ENCODE measurements at regions not wholly inside any gene's neighbourhood (a gene's known extent, or its start where the extent isn't known, plus 50 kb on each side); places are given as distances from the start of the nearest gene placed in this dataset.

DNA sequence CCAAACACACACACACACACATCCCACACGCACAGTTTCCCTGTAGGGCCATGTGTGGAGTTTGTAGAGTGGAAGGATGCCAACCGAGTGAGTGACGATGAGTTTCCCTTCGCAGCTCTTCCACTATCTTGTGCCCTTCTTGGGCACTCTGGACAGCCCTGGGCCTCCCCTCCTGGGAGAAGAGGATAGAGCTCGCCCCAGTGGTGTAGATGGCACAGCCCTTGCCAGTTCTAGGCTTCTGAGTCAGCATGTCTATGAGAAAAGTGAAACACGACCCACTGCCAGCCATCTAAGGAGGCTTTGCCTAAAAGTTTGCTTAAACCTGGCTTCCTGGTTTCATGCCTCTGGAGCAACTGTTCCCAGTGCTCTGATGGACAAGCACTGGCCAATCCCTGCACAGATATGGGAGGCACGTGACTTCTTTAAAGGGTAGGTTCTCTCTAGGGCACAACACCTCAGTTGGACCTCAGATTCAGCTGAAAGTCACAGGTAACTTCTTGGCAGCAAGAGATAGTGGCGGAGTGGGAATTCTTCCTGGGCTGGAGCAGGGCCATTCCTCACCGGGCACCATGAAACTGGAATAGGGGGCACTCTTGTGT lies 195.9 kb upstream of the GALNT2 start:
- no peaks in the 10 kb centered on the region for H3K36me3 ChIP-seq (ENCODE audit: control insufficient read depth, insufficient read depth, low read length)
- ChIA-PET POLR2A (no interaction called here), CTCF (no interaction called here)
- Mint-ChIP-seq H3K27me3 (ENCODE audit: insufficient read depth, unreplicated experiment) (peaks cover 3% of the 10 kb centered on the region), H3K27ac (ENCODE audit: unreplicated experiment) (no peak overlapping the region), H3K36me3 (ENCODE audit: insufficient read depth, unreplicated experiment) (no peaks in the 10 kb centered on the region), H3K4me1 (ENCODE audit: low read depth, unreplicated experiment) (no peaks in the 10 kb centered on the region), H3K4me3 (ENCODE audit: unreplicated experiment) (no peak overlapping the region), H3K9me3 (ENCODE audit: unreplicated experiment) (no peaks in the 10 kb centered on the region)
- BruUV-seq (replicated peaks): no TSS peak
- DNase-seq: no peak
- TF ChIP-seq, protein P1, sequence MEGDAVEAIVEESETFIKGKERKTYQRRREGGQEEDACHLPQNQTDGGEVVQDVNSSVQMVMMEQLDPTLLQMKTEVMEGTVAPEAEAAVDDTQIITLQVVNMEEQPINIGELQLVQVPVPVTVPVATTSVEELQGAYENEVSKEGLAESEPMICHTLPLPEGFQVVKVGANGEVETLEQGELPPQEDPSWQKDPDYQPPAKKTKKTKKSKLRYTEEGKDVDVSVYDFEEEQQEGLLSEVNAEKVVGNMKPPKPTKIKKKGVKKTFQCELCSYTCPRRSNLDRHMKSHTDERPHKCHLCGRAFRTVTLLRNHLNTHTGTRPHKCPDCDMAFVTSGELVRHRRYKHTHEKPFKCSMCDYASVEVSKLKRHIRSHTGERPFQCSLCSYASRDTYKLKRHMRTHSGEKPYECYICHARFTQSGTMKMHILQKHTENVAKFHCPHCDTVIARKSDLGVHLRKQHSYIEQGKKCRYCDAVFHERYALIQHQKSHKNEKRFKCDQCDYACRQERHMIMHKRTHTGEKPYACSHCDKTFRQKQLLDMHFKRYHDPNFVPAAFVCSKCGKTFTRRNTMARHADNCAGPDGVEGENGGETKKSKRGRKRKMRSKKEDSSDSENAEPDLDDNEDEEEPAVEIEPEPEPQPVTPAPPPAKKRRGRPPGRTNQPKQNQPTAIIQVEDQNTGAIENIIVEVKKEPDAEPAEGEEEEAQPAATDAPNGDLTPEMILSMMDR (IDR thresholded peaks at IDR 0.05; ENCODE audit: insufficient read depth in 1 of 2, low read depth in 1 of 2, low read length in 1 of 2, severe bottlenecking in 1 of 2, unreplicated experiment in 1 of 2): no peak
- H3K27me3 ChIP-seq (replicated peaks; ENCODE audit: control insufficient read depth, insufficient read depth, low read length): no peaks in the 10 kb centered on the region
- H3K4me3 ChIP-seq (ENCODE audit: low read depth, low read length): no peak overlapping the region
- intact Hi-C loops (cut with micrococcal nuclease; ENCODE audit: unreplicated experiment): no loop called here
- H3K9me3 ChIP-seq: no peaks in the 10 kb centered on the region
- H3K4me1 ChIP-seq: no peaks in the 10 kb centered on the region

DNA sequence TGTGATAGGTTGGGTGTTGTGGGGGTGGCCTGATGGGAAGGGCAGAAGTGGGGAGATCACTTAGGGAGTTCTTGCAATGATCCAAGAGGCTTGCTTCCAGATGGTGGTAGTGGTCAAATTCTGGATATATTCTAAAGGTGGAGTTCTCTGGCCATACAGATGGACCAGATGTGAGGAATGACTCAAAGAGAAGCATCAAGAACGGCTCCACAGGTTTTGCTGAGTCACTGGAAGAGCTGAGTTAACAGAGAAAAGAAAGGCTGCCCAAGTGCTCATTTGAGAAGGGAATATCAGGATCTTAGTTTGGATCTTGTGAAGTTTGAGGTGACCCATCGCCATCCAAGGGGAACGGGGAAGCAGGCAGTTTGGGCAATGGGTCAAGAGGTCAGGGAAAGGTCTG lies 192.9 kb upstream of the GALNT2 start:
- H3K4me3 ChIP-seq (ENCODE audit: low read depth, low read length): no peak overlapping the region
- H3K27me3 Mint-ChIP-seq (ENCODE audit: insufficient read depth, unreplicated experiment): peaks cover 7% of the 10 kb centered on the region
- H3K4me3 Mint-ChIP-seq (ENCODE audit: unreplicated experiment): no peak overlapping the region
- no peaks in the 10 kb centered on the region for H3K4me1 Mint-ChIP-seq (ENCODE audit: low read depth, unreplicated experiment)
- H3K9me3 ChIP-seq: no peaks in the 10 kb centered on the region
- H3K27me3 ChIP-seq (replicated peaks; ENCODE audit: control insufficient read depth, insufficient read depth, low read length): no peaks in the 10 kb centered on the region
- H3K36me3 Mint-ChIP-seq (ENCODE audit: insufficient read depth, unreplicated experiment): no peaks in the 10 kb centered on the region
- TF ChIP-seq, protein P1 (IDR thresholded peaks at IDR 0.05; ENCODE audit: insufficient read depth in 1 of 2, low read depth in 1 of 2, low read length in 1 of 2, severe bottlenecking in 1 of 2, unreplicated experiment in 1 of 2): no peak
- no peak for DNase-seq
- H3K4me1 ChIP-seq: no peaks in the 10 kb centered on the region
- H3K27ac Mint-ChIP-seq (ENCODE audit: unreplicated experiment): no peak overlapping the region
- intact Hi-C loops (cut with micrococcal nuclease; ENCODE audit: unreplicated experiment): no loop called here
- no peaks in the 10 kb centered on the region for H3K9me3 Mint-ChIP-seq (ENCODE audit: unreplicated experiment)
- no TSS peak for BruUV-seq (replicated peaks)
- ChIA-PET CTCF (no interaction called here), POLR2A (no interaction called here)
- no peaks in the 10 kb centered on the region for H3K36me3 ChIP-seq (ENCODE audit: control insufficient read depth, insufficient read depth, low read length)

DNA sequence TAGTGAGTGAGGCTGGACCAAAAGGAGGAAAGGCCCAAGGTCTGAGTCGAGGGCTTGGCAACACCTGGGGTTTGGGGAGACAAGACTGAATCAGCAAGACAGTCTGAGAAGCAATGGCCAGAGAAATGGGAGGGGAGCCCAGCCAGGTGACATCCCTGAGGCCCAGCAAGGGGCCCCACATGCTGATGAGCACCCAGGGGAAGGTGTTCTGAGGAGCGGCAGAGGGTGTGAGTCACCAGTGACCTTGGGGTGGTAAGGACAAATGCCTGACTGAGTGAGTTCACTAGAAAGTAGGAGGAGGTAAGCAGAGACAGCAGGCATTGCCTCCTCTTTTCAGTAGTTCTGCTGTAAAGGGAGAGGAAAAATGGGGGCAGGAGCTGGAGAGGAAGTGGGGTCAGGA lies 192.4 kb upstream of the GALNT2 start:
- H3K4me3 ChIP-seq (ENCODE audit: low read depth, low read length): no peak overlapping the region
- H3K36me3 Mint-ChIP-seq (ENCODE audit: insufficient read depth, unreplicated experiment): no peaks in the 10 kb centered on the region
- peaks cover 4% of the 10 kb centered on the region for H3K27me3 Mint-ChIP-seq (ENCODE audit: insufficient read depth, unreplicated experiment)
- H3K27me3 ChIP-seq (replicated peaks; ENCODE audit: control insufficient read depth, insufficient read depth, low read length): no peaks in the 10 kb centered on the region
- TF ChIP-seq, protein P1 (IDR thresholded peaks at IDR 0.05; ENCODE audit: insufficient read depth in 1 of 2, low read depth in 1 of 2, low read length in 1 of 2, severe bottlenecking in 1 of 2, unreplicated experiment in 1 of 2): no peak
- no peaks in the 10 kb centered on the region for H3K9me3 ChIP-seq
- H3K9me3 Mint-ChIP-seq (ENCODE audit: unreplicated experiment): no peaks in the 10 kb centered on the region
- H3K4me1 Mint-ChIP-seq (ENCODE audit: low read depth, unreplicated experiment): no peaks in the 10 kb centered on the region
- H3K36me3 ChIP-seq (ENCODE audit: control insufficient read depth, insufficient read depth, low read length): no peaks in the 10 kb centered on the region
- POLR2A ChIA-PET: no interaction called here
- H3K27ac Mint-ChIP-seq (ENCODE audit: unreplicated experiment): no peak overlapping the region
- H3K4me1 ChIP-seq: no peaks in the 10 kb centered on the region
- H3K4me3 Mint-ChIP-seq (ENCODE audit: unreplicated experiment): no peak overlapping the region
- BruUV-seq (replicated peaks): no TSS peak
- CTCF ChIA-PET: no interaction called here
- intact Hi-C loops (cut with micrococcal nuclease; ENCODE audit: unreplicated experiment): no loop called here
- DNase-seq: no peak

Data from Caco-2 (cell line).